HepG2 (cell line): ENCODE measurements at regions not wholly inside any gene's neighbourhood (a gene's known extent, or its start where the extent isn't known, plus 50 kb on each side); places are given as distances from the start of the nearest gene placed in this dataset.

ENCODE experiments used
- ATAC-seq: fragments of 200-7000 bp; cut with Tn5 transposase; 3 replicates; pipeline ENCODE4 v1.9.1; 2020; ENCODE audit warnings: mild to moderate bottlenecking, moderate library complexity
- BruUV-seq: library from RNA; stranded (reverse); fragments of 400-500 nt; replicated peaks from 2 replicates; lab custom pipeline; 2021; lab: Mats Ljungman, UMichigan
- CTCF ChIA-PET: fragments of 300-600 bp; formaldehyde crosslinking; extraction: SDS; loops from one replicate; lab custom pipeline; 2021; ENCODE audit warnings: low total read pairs, inconsistent platforms, low intra/inter-chr PET ratio; lab: Yijun Ruan, JAX
- POLR2A ChIA-PET: fragments of 350-600 bp; sonication (Branson Sonifier 250); formaldehyde crosslinking; loops from one replicate; lab custom pipeline; 2020; ENCODE audit warnings: antibody characterized with exemption, inconsistent platforms; lab: Yijun Ruan, JAX
- DNase-seq: peaks from one replicate; pipeline ENCODE4 v3.0.0-alpha.2; 2015; ENCODE audit warnings: low spot score
- FAIRE-seq: peaks from 3 replicates; lab custom pipeline; 2011; peaks lifted over from hg19 to GRCh38; lab: Jason Lieb, UNC
- H2AFZ ChIP-seq: one replicate; pipeline ENCODE4 v1.6.1; 2011; ENCODE audit warnings: low read length, inconsistent platforms
- H3K27ac ChIP-seq: fragments of 300-600 bp; 3 replicates; pipeline ENCODE4 v1.8.0; 2011; ENCODE audit warnings: mixed run types, mild to moderate bottlenecking, mixed read lengths, low read length, inconsistent platforms; ENCODE audit not compliant: insufficient read depth; ENCODE audit errors: extremely low read length
- H3K27me3 ChIP-seq, 2 experiments: fragments of 200-600 bp in 1 of 2; 2 replicates in 1 of 2; 3 replicates in 1 of 2; pipeline versions ENCODE4 v1.6.0 to v1.8.0; 2011; ENCODE audit warnings: low read length in 2 of 2, mild to moderate bottlenecking in 2 of 2, moderate library complexity in 2 of 2, inconsistent platforms in 1 of 2; ENCODE audit not compliant: insufficient read depth in 2 of 2, control insufficient read depth in 1 of 2
- H3K36me3 ChIP-seq, 2 experiments: fragments of 200-600 bp in 1 of 2; replicated peaks in 1 of 2; 2 replicates in 1 of 2; 3 replicates in 1 of 2; pipeline versions ENCODE4 v1.5.1 to v1.8.0; 2011; ENCODE audit warnings: low read length in 2 of 2, inconsistent platforms in 1 of 2; ENCODE audit not compliant: insufficient read depth in 2 of 2, control insufficient read depth in 1 of 2
- H3K4me1 ChIP-seq: 2 replicates; pipeline ENCODE4 v1.5.1; 2012; ENCODE audit warnings: low read length, inconsistent platforms; ENCODE audit not compliant: insufficient read depth
- H3K4me2 ChIP-seq: 2 replicates; pipeline ENCODE4 v1.6.0; 2011; ENCODE audit warnings: low read depth, low read length, inconsistent platforms
- H3K4me3 ChIP-seq, 3 experiments: fragments of 200-600 bp in 1 of 3; sonication (generic), shearing (Covaris generic) in 1 of 3; replicated peaks in 1 of 3; 2 replicates each; pipeline ENCODE4 v1.5.1; 2011 to 2016; ENCODE audit warnings: low read length in 3 of 3, inconsistent platforms in 2 of 3, low read depth in 2 of 3, mild to moderate bottlenecking in 2 of 3, control low read depth in 1 of 3, mixed read lengths in 1 of 3; ENCODE audit not compliant: insufficient read depth in 1 of 3
- H3K79me2 ChIP-seq: one replicate; pipeline ENCODE4 v1.6.1; 2011; ENCODE audit warnings: low read length, inconsistent platforms; ENCODE audit not compliant: insufficient read depth
- H3K9ac ChIP-seq: 2 replicates; pipeline ENCODE4 v1.6.0; 2011; ENCODE audit warnings: mild to moderate bottlenecking, low read depth, low read length, inconsistent platforms; ENCODE audit not compliant: insufficient read depth
- H3K9me3 ChIP-seq: 2 replicates; pipeline ENCODE4 v1.5.1; 2012; ENCODE audit warnings: mild to moderate bottlenecking, low read length
- H4K20me1 ChIP-seq: 2 replicates; pipeline ENCODE4 v1.6.0; 2011; ENCODE audit warnings: inconsistent platforms, mild to moderate bottlenecking, low read length, moderate library complexity; ENCODE audit not compliant: insufficient read depth
- SIX1 ChIP-seq: sonication (generic); formaldehyde crosslinking; IDR thresholded peaks from 2 replicates; pipeline ENCODE4 v1.4.0; 2020; ENCODE audit warnings: missing genetic modification reagents, borderline replicate concordance
- ZBTB40 ChIP-seq, 2 experiments: fragments of 450-650 bp in 1 of 2; sonication (generic) in 1 of 2; formaldehyde crosslinking in 1 of 2; IDR thresholded peaks; 2 replicates each; pipeline versions ENCODE4 v1.6.1 to v1.8.0; 2016 to 2022; ENCODE audit warnings: antibody characterized with exemption in 1 of 2, mild to moderate bottlenecking in 1 of 2, missing genetic modification reagents in 1 of 2
- ZMYM4 ChIP-seq: sonication (generic); formaldehyde crosslinking; IDR thresholded peaks from 2 replicates; pipeline ENCODE4 v1.8.1; 2023; ENCODE audit warnings: mild to moderate bottlenecking, missing genetic modification reagents
- ZNF296 ChIP-seq: sonication (generic); formaldehyde crosslinking; conservative IDR thresholded peaks from 2 replicates; pipeline ENCODE4 v1.5.0; 2020; ENCODE audit warnings: mild to moderate bottlenecking, missing genetic modification reagents
- ZNF567 ChIP-seq: sonication (generic); formaldehyde crosslinking; IDR thresholded peaks from 2 replicates; pipeline ENCODE4 v1.8.1; 2023; ENCODE audit warnings: mild to moderate bottlenecking, missing genetic modification reagents, borderline replicate concordance
- ZNF737 ChIP-seq: sonication (generic); formaldehyde crosslinking; IDR thresholded peaks from 2 replicates; pipeline ENCODE4 v1.5.0; 2020; ENCODE audit warnings: missing genetic modification reagents, mild to moderate bottlenecking, borderline replicate concordance
- ZSCAN22 ChIP-seq: sonication (generic); formaldehyde crosslinking; IDR thresholded peaks from 2 replicates; pipeline ENCODE4 v1.4.0; 2020; ENCODE audit warnings: mild to moderate bottlenecking, missing genetic modification reagents
- WGBS: methylation state at CpG from one replicate; pipeline ENCODE4 v1.1.6; 2017; ENCODE audit warnings: low lambda C conversion rate; 5-methylcytosine and 5-hydroxymethylcytosine counted together
- in situ Hi-C: cut with HindIII; loops from 2 replicates; pipeline ENCODE4 v1.10.0; 2017; ENCODE audit warnings: low pct_unique_long_range_greater_than_20kb; ENCODE audit not compliant: extremely low pct_ligation_motif_present
- intact Hi-C: fragments of 100-400 bp; cut with micrococcal nuclease; formaldehyde crosslinking; loops from one replicate; pipeline ENCODE4 v1.10.0; 2022; ENCODE audit not compliant: unreplicated experiment

GRCh38 chr18:10374636-10375293 is 79.7 kb upstream of the APCDD1 start:
- Histone ChIP-seq H3K79me2 (no peaks in the 10 kb centered on the region), H3K27ac (no peak overlapping the region), H3K9ac (no peak overlapping the region), H3K4me2 (no peak overlapping the region), H3K27me3 (peaks cover 2 to 34% of the 10 kb centered on the region in 2 experiments; a peak in 4 of 5 replicates), H3K9me3 (no peaks in the 10 kb centered on the region), H2AFZ (no peak overlapping the region), H3K4me3 (no peak overlapping the region), H4K20me1 (no peaks in the 10 kb centered on the region), H3K36me3 (no peaks in the 10 kb centered on the region), H3K4me1 (no peaks in the 10 kb centered on the region)
- WGBS = 38% methylated on average over 5 of the region's 16 CpGs
- in situ Hi-C loops (no loop called here), intact Hi-C loops (no loop called here)
- BruUV-seq = no TSS peak
- CTCF ChIA-PET = no interaction called here
- TF ChIP-seq ZMYM4 (no peak), ZNF737 (CRISPR knock-in tag) (no peak), ZSCAN22 (CRISPR knock-in tag) (no peak), ZBTB40 (IDR thresholded peaks at IDR 0.05) (no peak), ZBTB40 (CRISPR knock-in tag; IDR thresholded peaks at IDR 0.05) (no peak), ZNF296 (no peak), ZNF567 (no peak), SIX1 (CRISPR knock-in tag) (no peak)
- FAIRE-seq (no peak), DNase-seq (no peak), ATAC-seq (no peak)
- POLR2A ChIA-PET = no interaction called here
